HG02885 (cell line): ENCODE measurements at regions not wholly inside any gene's neighbourhood (a gene's known extent, or its start where the extent isn't known, plus 50 kb on each side); places are given as distances from the start of the nearest gene placed in this dataset.

Source experiments
- ATAC-seq: cut with Tn5 transposase; IDR thresholded peaks from one replicate; pipeline ENCODE4 v1.9.1; 2021; ENCODE audit warnings: mild to moderate bottlenecking; ENCODE audit not compliant: unreplicated experiment, poor library complexity

DNA sequence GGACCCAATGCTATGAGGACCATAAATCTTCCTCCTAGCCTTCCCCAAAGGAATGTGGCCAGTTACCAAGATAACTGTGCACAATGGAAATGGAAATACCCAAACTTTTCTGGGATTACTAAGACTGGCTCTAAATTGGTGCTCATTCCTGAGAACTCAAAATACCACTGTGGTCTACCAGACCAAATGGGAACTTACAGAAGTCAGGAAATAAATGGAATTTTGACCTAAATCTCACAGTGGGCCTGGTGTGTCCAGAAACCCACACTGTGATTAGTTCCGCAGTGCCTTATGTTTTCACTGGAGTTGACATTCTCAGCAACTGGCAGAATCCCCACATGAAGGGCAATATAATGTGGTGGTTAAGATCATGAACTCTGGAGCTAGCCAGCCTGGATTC is 99.4 kb upstream of the ZC3H12C start:
- ATAC-seq: no peak

DNA sequence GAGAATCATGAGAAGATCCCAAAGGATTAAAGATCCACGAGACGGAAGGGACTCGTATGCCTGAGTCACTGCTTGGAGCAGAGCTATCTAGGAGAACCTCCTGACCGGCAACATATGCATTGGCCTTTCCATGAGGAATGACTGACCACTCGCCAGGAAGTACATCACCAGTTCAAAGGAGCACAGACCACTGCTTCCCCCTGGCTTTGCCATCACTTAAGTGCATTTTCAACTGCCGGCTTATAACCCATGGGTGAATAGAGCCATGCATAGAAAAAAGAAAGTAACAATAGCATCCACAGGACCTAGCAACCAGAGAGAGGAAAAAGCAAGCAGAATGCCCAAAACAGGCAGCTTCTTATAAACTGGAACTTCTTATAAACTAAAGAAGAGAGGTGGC is 98.3 kb upstream of the ZC3H12C start:
- no peak for ATAC-seq

DNA sequence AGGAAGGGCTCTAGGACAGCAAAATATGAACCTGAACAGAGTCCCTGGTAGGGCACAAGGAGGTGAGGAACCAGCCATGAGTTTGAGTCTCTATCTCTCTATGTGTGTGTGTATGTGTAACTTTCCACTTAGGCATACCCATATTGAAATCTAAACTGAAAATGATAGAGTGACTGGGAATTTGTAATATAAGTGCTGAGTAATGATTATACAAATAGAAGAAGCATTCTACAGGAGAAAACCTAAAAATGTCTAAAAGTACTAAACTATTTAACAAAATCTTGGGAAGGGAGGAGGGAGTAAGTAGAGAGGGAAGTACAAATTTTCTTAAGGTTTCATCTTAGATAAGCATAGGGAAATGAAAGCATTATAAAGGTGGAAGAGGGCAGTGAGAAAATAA is 97.1 kb upstream of the ZC3H12C start:
- no peak for ATAC-seq

DNA sequence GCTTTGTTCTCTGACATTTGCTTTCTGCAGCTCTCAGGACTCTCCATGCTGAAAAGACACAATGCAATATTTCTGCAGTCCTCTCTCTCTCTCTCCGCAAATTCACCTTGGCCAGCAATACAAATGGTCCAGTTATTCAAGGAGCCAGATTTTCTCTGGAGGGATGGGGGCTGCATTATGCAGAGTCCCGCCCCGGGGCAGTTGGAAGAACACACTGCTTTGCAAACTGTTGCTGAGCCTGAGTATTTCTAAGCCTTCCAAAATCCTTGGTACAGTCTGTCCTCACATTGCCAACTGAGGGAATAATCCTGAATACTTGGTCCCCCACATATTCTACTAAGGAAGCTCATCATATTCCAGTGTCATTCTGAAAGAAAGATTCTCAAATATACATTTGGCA is 94.3 kb upstream of the ZC3H12C start:
- ATAC-seq: no peak

DNA sequence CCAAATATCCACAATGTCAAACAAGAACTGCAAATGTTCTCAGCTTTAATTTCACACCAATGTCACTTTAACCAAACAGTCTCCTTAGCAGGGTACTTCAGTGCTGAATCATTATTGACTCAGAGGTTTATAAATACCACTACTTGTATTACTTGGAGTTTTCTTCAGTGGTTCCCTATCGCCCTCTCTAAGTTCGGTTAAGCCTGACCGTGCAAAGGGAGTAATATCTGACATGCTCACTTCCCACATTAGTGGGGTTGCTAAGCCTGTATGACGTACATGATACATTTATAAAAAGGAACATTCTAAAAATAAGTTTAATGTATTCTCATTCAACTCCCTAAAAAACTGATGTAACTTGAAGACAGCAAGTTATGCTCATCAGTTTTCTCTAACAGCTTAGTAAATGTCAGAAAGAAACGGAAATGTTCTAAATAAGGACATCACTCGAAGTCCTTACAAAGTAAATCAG is 93.1 kb upstream of the ZC3H12C start:
- ATAC-seq: peak; percentile 98

DNA sequence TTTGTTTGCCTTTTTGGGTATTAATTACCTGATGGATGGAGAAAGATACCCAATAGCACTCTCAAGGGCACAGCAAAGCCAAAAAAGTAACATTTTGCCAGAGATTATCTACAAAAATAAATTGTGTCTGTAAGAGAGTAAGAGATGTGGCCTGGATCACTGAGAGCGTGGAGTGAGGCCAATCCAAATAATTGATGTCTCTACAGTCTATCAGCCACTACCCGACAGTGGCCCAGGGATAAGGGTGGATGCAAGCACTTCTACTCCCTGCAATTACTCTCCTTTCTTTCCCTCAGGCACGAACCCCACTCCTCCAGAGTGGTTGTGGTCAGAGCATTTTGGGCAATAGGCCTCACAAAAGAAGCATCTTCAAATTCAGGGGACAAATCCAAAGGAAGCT is 92.3 kb upstream of the ZC3H12C start:
- no peak for ATAC-seq

DNA sequence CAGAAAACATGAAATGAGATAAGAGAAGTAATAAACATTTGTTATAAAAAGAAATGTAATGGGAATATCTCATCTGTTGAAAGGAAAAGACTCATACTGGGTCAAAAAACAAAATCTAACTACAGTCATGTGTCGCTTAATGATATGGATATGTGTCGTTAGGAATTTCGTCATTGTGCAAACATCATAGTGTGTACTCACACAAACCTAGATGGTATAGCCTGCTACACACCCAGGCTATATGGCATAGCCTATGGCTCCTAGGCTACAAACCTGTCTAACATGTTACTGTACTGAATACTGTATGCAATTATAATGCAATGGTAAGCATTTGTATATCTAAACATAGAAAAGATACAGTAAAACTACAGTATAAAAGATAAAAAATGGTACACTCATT is 89.8 kb upstream of the ZC3H12C start:
- ATAC-seq: no peak

DNA sequence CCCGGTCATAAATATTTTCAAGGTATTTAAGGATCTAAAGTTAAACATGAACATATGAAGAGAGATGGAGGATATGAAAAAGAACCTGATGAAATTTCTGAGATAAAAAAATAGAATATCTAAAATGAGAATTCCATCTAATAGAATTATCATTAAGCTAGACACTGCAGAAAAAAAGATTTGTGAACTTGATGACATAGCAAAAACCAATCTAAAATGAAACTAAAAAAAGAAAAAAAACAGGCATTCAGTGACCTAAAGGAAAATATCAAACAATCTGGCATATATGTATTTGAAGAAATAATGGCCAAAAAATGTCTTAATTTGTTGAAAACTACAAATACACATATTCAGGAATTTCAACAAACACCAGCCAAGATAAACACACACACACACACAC is 81.6 kb upstream of the ZC3H12C start:
- ATAC-seq: no peak

DNA sequence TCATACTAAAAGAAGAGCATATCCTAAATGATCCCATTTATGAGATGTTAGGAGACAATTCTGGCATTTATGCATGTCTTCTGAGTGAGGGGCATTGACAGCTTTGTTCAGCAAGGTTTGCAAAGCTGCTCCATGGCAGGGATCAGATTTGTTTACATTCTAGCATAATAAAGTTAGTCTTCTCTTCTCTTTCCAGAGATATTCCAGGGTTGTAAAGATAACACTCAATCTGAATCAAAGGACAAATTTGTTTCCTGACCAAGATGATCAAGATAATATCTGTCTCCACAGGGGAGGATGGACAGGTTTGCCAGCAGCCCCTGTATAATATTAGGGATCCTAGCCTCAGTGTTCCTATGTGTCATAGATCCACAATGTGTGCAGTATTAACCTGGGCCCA is 77.5 kb upstream of the ZC3H12C start:
- ATAC-seq: no peak

DNA sequence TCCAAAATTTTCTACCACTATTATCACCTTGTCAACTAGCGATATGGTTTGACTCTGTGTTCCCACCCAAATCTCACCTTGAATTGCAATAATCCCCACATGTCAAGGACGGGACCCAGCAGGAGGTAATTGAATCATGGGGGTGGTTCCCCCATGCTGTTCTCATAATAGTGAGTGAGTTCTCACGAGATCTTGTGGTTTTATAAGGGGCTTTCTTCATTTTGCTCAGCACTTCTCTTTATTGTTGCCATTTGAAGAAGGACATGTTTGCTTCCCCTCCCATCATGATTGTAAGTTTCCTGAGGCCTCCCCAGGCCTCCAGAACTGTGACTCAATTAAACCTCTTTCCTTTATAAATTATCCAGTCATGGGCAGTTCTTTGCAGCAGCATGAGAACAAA is 73.5 kb upstream of the ZC3H12C start:
- no peak for ATAC-seq

DNA sequence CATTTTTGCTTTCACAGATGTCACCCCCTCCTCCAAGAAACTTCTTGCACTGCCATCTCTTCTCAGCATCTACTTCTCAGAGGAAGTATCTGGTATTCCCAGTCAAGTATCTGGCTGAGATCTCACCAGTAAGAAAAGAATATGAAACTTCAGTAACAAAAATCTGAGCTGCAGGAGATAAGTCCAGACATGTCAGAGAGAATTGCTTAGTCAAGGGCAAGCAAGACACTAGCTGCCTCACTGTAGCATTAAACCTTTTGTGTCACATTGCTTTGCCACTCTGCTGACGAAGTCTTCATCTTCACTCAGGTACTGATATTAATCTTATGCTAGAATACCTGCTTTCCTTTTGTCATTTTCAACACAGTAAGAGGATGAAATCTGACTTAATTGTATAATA is 70.6 kb upstream of the ZC3H12C start:
- no peak for ATAC-seq

DNA sequence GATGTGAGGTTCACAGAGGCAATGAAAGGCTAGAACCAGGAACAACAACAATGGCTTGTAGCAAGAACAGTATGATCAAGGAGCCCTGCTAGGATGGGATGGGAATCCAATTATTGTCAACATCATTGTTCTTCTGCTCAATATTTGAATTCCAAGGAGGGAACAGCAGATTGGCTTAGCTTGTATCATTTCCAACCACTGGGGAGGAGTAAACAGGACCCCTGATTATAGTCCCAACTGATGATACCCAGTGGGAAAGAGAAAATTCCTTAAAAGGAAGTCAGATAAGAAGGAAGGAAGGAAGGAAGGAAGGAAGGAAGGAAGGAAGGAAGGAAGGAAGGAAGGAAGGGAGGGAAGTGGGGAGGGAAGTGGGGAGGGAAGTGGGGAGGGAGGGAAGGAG is 69.5 kb upstream of the ZC3H12C start:
- no peak for ATAC-seq

DNA sequence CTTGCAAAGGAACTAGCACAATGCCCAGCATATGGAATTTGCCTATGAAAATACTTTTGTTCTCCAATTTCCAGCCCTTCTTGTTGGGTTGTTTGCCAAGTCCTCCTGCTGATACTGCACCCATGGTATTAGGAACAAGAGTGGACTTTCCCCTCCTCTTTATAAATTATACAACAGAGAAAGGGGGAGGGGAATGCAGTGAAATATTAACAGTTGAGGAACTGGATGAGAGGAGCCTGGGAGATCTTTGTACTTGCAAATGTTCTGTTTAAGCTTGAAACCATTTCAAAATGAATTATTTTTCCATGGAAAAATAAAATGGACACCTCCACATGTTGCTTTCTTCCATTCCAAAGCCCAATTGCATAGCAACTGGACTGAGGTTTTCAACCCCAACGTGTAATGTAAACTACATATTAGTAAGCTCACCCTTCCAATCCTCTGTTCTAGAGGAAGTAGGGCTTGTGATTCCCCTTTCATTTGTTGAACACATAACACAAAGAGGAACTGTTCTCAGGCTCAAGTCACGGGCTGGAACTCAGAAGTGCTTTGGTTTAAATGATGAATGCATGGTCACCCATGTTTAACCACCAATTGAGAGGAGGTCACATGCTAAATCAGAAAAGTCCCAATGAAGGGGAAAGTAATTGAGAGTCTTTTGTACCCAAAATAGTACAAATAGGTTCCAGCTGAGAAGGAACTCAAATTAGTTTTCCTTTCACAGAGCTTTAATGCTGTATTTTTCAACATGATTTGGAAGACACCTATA is 66.2 kb upstream of the ZC3H12C start:
- ATAC-seq: peak; percentile 93

DNA sequence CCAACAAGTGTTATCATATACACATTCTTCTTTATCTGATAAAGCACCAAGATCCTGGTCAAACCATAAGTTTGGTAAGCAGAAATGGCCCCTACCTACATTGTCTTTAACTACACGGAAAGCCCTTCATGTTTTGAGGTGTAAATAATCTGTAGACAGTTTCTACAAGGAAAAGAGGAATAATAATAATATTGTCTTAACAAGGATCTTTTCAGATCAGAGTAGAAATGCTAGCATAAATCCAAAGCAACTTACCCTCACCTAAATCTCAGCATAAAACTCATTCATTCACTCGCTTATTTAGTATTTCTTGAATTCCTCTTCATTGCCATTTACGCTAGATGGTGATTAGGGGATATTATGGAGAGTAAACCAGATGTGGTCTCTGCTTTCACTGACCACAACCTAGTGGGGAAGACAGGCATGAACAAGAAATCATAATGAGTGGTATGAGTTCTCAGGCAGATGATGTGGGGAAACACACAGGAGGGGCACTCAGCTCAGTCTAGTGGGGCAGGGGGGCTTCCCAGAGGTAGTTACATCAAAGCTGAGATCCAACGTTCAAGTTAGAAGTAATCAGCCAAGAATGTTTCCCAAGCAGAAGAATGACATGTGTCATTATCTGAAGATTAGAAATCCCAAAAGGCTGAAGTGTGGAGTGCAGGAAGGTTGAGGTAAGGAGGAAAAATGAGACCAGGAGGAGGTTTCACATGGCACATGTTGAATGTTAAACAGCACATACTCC is 65.4 kb upstream of the ZC3H12C start:
- peak; percentile 38 for ATAC-seq

DNA sequence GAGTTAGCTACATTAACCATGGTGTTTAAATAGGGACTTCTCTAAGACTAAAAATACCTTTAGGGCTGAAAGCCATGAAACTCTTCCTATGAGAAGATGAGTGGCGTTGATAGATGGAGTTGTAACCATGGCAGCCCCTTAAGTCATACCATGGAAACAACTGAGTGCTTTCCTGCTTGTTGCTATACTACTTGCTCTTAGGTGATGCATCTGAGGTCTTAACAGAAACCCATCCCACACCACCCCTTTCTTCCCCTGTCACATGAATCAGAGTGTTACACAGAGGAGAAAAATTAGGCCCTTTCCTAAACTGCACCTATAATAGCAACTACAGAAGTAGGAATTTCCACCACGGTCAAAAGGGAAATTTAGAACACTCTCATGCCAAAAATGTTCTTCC is 64.3 kb upstream of the ZC3H12C start:
- ATAC-seq: no peak

DNA sequence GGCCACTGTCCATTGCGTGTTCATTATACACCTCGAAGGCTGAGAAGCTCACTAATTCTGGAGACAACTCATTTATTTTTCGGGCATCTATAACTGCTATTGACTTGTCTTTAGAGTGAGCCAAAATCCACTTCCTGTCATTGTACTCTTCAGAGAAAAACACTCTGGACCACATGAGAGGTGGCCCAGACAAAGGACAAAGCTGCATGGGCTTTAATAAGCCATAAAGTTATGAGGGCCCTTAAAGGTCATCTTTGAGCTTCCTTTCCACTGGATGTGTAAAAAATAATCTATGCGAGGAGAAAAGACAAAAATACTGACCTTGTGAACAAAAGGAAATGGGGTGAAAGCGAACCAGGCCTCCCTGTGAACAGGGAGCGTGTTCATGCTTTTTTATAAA is 63.5 kb upstream of the ZC3H12C start:
- ATAC-seq: no peak

DNA sequence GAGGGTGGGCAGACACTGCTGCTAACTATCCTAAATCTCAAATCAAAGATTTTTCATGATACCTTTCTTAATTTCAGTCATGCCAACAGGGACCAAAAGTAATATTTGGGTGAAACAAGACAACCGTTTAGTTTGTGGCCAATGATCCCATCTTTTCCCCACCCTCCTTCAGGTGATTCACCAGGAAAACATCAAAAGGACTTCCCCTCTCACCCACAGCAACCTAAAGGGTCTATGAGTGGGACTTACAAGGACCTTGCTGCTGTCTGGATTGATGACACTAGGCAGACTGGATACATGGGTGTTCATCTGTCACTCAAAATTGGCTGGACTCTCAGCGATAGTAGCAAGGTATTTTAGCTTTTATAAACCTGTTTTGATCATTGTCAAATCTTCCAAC is 62.0 kb upstream of the ZC3H12C start:
- ATAC-seq: no peak

DNA sequence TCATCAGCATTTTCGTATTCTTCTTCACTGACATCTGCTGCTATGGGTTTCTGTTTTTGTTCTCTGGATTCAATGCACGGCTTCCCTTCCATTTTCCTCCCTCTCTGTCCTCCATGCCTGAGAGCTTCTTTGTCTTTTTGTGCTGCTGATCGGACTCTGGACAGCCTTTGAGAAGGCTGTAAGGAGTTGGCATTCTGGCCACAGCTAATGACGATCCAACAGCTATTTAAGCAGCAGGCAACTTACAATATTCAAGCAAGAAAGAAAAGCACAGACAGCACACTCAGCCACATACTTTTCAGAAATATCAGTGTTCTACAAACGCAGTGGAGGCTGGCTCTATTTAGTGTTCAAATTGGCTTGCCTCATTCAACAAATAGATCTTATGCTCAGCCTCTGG is 60.9 kb upstream of the ZC3H12C start:
- ATAC-seq: no peak

DNA sequence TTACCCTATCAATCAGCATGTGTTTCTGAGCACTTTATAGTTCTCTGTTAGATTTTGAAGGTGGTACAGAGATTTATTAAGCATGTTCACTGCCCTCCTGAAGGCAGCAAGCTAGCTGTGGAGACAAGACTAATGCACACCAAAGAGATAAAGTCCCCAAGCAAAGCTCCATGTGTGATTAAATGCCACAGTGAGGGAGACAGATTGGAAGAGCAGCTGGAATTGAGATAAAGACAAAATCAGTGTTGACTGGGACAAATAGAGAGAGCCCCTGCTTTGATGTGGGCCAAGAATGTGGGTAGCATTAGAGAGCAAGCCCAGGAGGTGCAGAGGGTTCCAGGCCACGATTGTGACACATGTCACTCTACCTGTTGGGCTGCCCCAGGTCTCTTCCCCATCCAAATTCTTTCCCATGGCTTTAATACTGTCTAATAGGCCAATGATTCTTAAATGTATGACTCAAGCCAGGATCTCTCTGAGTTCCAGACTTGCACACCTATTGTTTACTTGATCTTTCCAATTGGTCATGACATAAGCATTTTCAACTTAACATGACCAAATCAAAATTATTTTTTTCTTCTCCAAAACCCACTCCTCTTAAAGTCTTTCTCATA is 60.1 kb upstream of the ZC3H12C start:
- no peak for ATAC-seq

DNA sequence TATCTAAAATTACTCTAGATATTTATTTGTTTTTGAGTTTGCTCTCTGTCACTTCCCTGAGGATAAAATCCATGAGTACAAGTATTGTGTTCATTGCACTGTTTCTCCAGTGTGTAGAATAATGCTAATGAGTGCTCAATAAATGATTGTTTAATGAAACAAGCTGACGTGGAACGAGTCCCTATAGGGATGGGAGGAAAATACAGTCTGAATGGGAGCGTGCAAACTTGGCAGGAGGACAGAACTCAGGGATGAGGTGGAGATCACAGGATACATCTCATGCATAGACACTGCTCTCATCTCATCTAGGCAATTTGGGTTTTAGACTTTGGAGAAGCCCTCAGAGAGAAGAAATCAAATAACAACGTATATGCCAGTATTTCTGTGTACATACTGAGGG is 58.4 kb upstream of the ZC3H12C start:
- ATAC-seq: no peak

DNA sequence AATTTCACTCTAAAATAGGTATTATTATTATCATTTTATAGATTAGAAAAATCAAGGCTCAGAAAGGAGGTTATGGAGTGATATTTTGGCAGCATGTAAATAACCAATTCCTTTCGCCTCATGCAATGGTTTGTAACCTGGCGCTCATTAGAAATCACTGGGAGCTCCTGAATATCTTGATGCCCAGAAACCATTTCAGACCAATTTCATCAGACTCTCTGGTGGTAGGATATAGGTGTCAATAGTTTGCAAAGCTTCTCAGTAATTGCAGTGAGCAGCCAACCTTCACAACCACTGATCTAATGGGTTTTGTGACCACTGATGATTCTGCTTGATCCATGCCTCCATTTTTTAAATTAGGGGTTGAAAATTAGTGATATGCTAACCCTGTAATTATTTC is 57.8 kb upstream of the ZC3H12C start:
- no peak for ATAC-seq

DNA sequence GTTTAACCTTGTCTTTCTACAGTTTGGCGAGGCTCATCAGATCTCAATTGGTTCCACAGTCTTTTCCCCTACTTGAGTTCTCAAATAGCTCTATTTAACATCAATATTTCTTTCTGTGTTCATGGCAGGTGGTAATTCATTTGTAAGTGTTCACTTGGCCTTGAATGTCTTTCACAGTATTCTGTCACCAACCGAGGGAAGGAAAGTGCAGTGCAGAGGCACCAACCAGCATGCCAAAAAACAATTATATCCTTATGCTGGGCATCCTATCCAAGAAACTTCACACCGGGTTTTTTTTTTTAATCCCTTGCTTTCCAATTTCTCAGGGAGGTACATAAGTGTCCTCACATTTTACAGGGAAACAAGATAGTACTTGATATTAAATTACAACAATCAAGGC is 55.0 kb upstream of the ZC3H12C start:
- ATAC-seq: no peak
